GM12892 (cell line): ENCODE measurements at regions not wholly inside any gene's neighbourhood (a gene's known extent, or its start where the extent isn't known, plus 50 kb on each side); places are given as distances from the start of the nearest gene placed in this dataset.

Experiments used
- POLR2A ChIP-seq: IDR thresholded peaks from 2 replicates; pipeline ENCODE4 v1.6.1; 2011; ENCODE audit warnings: low read depth, low read length, control low read depth
- POLR2AphosphoS5 ChIP-seq: IDR thresholded peaks from 2 replicates; pipeline ENCODE4 v1.6.1; 2011; ENCODE audit warnings: low read depth, low read length, control low read depth
- TAF1 ChIP-seq: IDR thresholded peaks from 2 replicates; pipeline ENCODE4 v1.6.1; 2011; ENCODE audit warnings: low read depth, mild to moderate bottlenecking, control low read depth, low read length, borderline replicate concordance

DNA sequence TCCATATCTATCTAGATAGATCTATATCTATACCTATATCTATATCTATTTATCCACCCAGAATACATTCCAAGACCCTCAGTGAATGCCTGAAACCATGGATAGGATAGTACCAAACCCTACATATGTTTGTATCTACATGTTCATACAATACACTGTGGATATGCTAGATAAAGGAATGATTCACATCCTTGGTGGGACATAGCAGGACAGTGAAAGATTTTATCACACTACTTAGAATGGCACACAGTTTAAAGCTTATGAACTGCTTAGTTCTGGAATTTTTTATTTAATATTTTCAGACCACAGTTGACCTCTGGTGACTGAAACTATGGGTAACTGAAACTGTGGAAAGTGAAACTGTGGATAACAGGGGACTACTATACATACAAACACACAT lies 198.8 kb upstream of the TTC14 start:
- no peak for TF ChIP-seq POLR2AphosphoS5
- TF ChIP-seq POLR2A: no peak
- no peak for TF ChIP-seq TAF1
